Activated CD4-positive, alpha-beta T cell treated with anti-CD3 and anti-CD28 coated beads for 36 hours (primary cell): ENCODE measurements at regions not wholly inside any gene's neighbourhood (a gene's known extent, or its start where the extent isn't known, plus 50 kb on each side); places are given as distances from the start of the nearest gene placed in this dataset.
"Not testable (repeated sequence)": the region's sequence is repeated elsewhere in the genome, so short reads cannot be mapped to it uniquely, and the experiment has no call there.

Source experiments
- ATAC-seq: fragments of 200-7000 bp; cut with Tn5 transposase; one replicate; pipeline ENCODE4 v1.10.0; 2021; ENCODE audit warnings: mild to moderate bottlenecking, moderate library complexity
- CTCF ChIA-PET: fragments of 350-600 bp; sonication (Branson Sonifier 250); formaldehyde crosslinking; loops from one replicate; lab custom pipeline; 2021; ENCODE audit warnings: antibody characterized with exemption; lab: Charles Lee
- POLR2A ChIA-PET: fragments of 350-600 bp; sonication (Branson Sonifier 250); formaldehyde crosslinking; loops from one replicate; lab custom pipeline; 2021; ENCODE audit warnings: antibody characterized with exemption, inconsistent platforms; lab: Charles Lee
- DNase-seq: peaks from one replicate; pipeline ENCODE4 v3.0.0-alpha.2; 2020
- H3K27ac Mint-ChIP-seq: one replicate; pipeline ENCODE4 v1.8.0; 2021; ENCODE audit warnings: mixed read lengths
- H3K27me3 Mint-ChIP-seq: one replicate; pipeline ENCODE4 v1.8.0; 2021; ENCODE audit warnings: mixed read lengths
- H3K36me3 Mint-ChIP-seq: one replicate; pipeline ENCODE4 v1.8.0; 2021; ENCODE audit warnings: low read depth, mixed read lengths
- H3K4me1 Mint-ChIP-seq: one replicate; pipeline ENCODE4 v1.8.0; 2021; ENCODE audit warnings: mixed read lengths
- H3K4me3 Mint-ChIP-seq: one replicate; pipeline ENCODE4 v1.8.0; 2021; ENCODE audit warnings: mild to moderate bottlenecking, moderate library complexity, mixed read lengths
- H3K9me3 Mint-ChIP-seq: one replicate; pipeline ENCODE4 v1.8.0; 2021; ENCODE audit warnings: low read depth, mixed read lengths
- intact Hi-C, 2 experiments: fragments of 100-400 bp; cut with DNase I in 1 of 2; cut with micrococcal nuclease in 1 of 2; formaldehyde crosslinking; loops; one replicate each; pipeline versions ENCODE4 v1.14.2 to v1.15.1; 2022 to 2024; cut with DNase I, micrococcal nuclease

DNA sequence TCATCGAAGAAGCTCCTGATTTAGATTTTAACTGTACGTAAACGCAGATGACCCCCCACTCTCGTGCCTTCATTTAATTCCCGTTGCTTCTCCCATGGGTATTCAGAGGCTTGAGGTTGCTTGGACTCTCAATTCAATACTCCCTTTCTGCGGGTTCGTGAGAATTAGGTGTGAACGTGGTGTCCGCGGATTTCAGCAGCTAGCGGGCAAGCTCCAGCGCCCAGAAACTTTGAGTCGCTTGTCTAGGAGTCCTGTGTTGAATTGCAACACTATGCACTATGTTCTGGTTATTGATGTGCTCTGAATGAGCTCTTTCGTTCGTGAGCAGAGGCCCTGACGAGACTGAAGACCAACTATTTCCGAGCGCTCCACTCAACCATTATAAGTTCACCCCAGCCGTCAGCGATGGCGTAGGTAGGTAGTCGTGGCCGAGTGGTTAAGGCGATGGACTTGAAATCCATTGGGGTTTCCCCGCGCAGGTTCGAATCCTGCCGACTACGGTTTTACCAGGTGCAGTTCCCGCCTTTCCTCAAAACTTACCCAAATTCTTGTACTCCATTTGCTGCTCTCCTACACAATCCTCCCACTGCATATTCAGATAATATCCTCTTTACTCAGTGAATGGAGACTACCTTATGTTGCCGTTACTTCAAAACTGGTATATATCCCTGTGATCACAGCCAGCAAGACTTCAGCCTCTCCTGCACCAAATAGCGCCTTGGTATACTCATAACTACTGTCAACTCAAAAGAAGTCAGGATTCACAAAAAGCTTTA is 72.6 kb upstream of the ZNF184 start:
- H3K27me3 Mint-ChIP-seq = peaks cover 79% of the 10 kb centered on the region
- CTCF ChIA-PET = interaction anchor here (0.5 to 0.9 kb wide), 2 partner anchors 25 to 27 kb away, joined by 3 read pairs; no protein-coding TSS in a partner anchor
- intact Hi-C loops = loop anchor here (1.0 to 5.0 kb wide), 6 partner anchors 47 to 263 kb away; no protein-coding TSS in a partner anchor

DNA sequence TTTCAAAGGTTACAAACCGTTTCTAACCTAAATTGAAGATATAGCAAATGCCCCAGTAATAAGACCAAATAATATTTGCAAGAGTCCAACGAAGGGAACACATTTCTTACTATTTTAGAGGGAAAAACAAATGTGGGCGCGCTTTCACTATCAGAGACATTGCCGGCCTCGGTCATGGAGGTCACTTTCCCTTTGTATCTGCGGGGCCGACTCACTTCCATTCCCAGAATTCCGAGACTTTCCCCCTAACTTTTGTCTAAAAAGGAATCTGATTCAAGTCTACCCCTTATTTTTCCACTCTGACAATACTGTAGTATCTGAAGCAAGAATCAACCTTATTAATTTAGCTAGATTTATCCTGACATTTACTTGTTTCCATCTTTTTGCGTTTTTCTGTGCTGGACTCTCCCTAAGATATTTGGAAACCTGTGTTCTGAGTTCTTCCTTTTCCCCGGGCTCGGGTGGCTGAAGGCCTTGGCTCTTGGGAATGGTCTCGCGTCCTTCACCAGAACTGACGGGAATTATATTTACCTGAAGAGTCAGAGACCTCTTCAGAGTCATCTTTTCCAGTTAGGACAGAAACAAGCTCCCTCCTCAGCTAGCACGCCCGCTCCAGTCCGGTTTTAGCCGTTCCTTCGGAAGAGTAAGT is 71.8 kb upstream of the ZNF184 start:
- Mint-ChIP-seq H3K36me3 (peaks cover 2% of the 10 kb centered on the region), H3K9me3 (peaks cover 11% of the 10 kb centered on the region), H3K4me3 (peak overlapping the region; percentile 63), H3K4me1 (peaks cover 15% of the 10 kb centered on the region), H3K27me3 (peaks cover 78% of the 10 kb centered on the region), H3K27ac (no peak overlapping the region)
- POLR2A ChIA-PET = no interaction called here
- intact Hi-C loops = loop anchor here (1.0 to 5.0 kb wide), 6 partner anchors 48 to 262 kb away; no protein-coding TSS in a partner anchor
- CTCF ChIA-PET = interaction anchor here (0.5 to 0.9 kb wide), 2 partner anchors 25 to 26 kb away, joined by 3 read pairs; no protein-coding TSS in a partner anchor
- ATAC-seq (no peak), DNase-seq (no peak)

More for the DNA sequence above, 72.6 kb upstream of the ZNF184 start:
- POLR2A ChIA-PET = no interaction called here
- ATAC-seq = peak; percentile 71
- peak; percentile 73 for DNase-seq
- Mint-ChIP-seq H3K9me3 (peaks cover 12% of the 10 kb centered on the region), H3K27ac (no peak overlapping the region), H3K4me1 (peaks cover 15% of the 10 kb centered on the region), H3K36me3 (peaks cover 2% of the 10 kb centered on the region), H3K4me3 (peak overlapping the region; percentile 63)

DNA sequence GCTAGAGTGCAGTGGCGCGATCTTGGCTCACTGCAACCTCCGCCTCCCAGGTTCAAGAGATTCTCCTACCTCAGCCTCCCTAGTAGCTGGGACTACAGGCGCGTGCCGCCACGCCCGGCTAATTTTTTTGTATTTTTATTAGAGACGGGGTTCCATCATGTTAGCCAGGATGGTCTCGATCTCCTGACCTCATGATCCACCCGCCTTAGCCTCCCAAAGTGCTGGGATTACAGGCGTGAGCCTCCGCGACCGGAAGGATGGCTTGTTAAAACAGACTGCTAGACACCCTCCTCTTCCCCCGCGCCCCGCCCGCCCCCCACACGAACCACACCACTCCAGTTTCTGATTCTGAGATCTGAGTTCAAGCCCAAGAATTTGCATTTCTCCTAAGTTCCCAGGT is 71.2 kb upstream of the ZNF184 start:
- H3K9me3 Mint-ChIP-seq = peaks cover 11% of the 10 kb centered on the region
- H3K27me3 Mint-ChIP-seq = peaks cover 79% of the 10 kb centered on the region
- POLR2A ChIA-PET, H3K36me3 Mint-ChIP-seq, H3K4me3 Mint-ChIP-seq, ATAC-seq, H3K27ac Mint-ChIP-seq, CTCF ChIA-PET, DNase-seq: not testable (repeated sequence)
- intact Hi-C loops = loop anchor here in 1 of 2 experiments (2.0 kb wide), 2 partner anchors 243 to 253 kb away; no protein-coding TSS in a partner anchor
- H3K4me1 Mint-ChIP-seq = peaks cover 15% of the 10 kb centered on the region

GRCh38 chr6:27542485-27542884 is 69.6 kb upstream of the ZNF184 start:
- no peak overlapping the region for H3K4me3 Mint-ChIP-seq
- H3K27ac Mint-ChIP-seq = no peak overlapping the region
- ChIA-PET CTCF (no interaction called here), POLR2A (no interaction called here)
- H3K4me1 Mint-ChIP-seq = peaks cover 11% of the 10 kb centered on the region
- ATAC-seq (no peak), DNase-seq (no peak)
- H3K27me3 Mint-ChIP-seq = peaks cover 75% of the 10 kb centered on the region
- intact Hi-C loops = no loop called here
- peaks cover 2% of the 10 kb centered on the region for H3K36me3 Mint-ChIP-seq
- peaks cover 11% of the 10 kb centered on the region for H3K9me3 Mint-ChIP-seq

DNA sequence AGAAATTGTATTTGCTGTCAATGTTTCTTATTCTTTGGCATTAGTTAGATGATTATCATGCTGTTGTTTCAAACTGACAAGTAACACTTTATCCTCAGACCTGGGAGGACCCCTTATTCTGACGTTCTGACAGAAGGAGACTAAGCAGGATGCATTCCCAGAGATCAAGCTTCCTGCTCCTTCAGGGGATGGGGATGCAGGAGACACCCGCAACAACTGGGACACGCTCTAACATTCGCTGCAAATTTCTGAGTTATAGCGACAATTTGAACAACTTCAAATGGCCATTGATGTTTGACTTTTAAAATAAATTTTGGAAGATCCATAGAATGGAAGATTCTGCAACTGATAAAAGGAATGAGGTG is 69.0 kb upstream of the ZNF184 start:
- Mint-ChIP-seq H3K4me3 (no peak overlapping the region), H3K27ac (no peak overlapping the region), H3K4me1 (peaks cover 11% of the 10 kb centered on the region), H3K9me3 (peaks cover 11% of the 10 kb centered on the region), H3K36me3 (no peaks in the 10 kb centered on the region), H3K27me3 (peaks cover 73% of the 10 kb centered on the region)
- ATAC-seq (no peak), DNase-seq (no peak)
- ChIA-PET CTCF (no interaction called here), POLR2A (no interaction called here)
- intact Hi-C loops = no loop called here

GRCh38 chr6:27541212-27541932 is 68.5 kb upstream of the ZNF184 start:
- Mint-ChIP-seq H3K9me3 (peaks cover 6% of the 10 kb centered on the region), H3K4me3 (no peak overlapping the region), H3K36me3 (no peaks in the 10 kb centered on the region), H3K27me3 (peaks cover 69% of the 10 kb centered on the region), H3K27ac (no peak overlapping the region), H3K4me1 (peaks cover 11% of the 10 kb centered on the region)
- POLR2A ChIA-PET = no interaction called here
- DNase-seq (peak; percentile 45), ATAC-seq (no peak)
- intact Hi-C loops = no loop called here
- CTCF ChIA-PET = no interaction called here

DNA sequence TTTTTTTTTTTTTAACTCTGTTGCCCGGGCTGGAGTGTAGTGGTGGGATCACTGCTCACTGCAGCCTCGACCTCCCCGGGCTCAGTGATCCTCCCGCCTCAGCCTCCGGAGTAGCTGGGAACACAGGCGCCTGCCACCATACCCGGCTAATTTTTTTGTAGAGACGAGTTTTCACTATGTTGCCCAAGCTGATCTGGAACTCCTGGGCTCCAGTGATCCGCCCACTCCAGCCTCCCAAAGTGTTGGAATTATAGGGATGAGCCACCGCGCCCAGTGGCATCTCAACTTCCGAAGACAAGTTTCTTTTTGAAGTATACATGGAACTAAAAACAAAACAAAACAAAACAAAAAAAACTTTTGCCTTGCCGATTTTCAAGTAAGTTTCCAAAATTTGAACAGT is 66.6 kb upstream of the ZNF184 start:
- H3K36me3 Mint-ChIP-seq = no peaks in the 10 kb centered on the region
- H3K27me3 Mint-ChIP-seq = peaks cover 55% of the 10 kb centered on the region
- no peak for DNase-seq
- H3K4me3 Mint-ChIP-seq = no peak overlapping the region
- peaks cover under 1% of the 10 kb centered on the region for H3K4me1 Mint-ChIP-seq
- CTCF ChIA-PET = interaction anchor here (0.6 to 1.4 kb wide), 2 partner anchors 30 to 70 kb away, joined by 3 to 5 read pairs; no protein-coding TSS in a partner anchor
- POLR2A ChIA-PET = no interaction called here
- H3K9me3 Mint-ChIP-seq = no peaks in the 10 kb centered on the region
- H3K27ac Mint-ChIP-seq = no peak overlapping the region
- intact Hi-C loops = loop anchor here in 1 of 2 experiments (5.0 kb wide), 1 partner anchor 33 kb away; no protein-coding TSS in a partner anchor
- no peak for ATAC-seq

- Mint-ChIP-seq H3K4me1 (no peaks in the 10 kb centered on the region), H3K36me3 (no peaks in the 10 kb centered on the region), H3K9me3 (no peaks in the 10 kb centered on the region), H3K4me3 (no peak overlapping the region), H3K27me3 (peaks cover 30% of the 10 kb centered on the region), H3K27ac (no peak overlapping the region)
- ATAC-seq (no peak), DNase-seq (no peak)
- ChIA-PET CTCF (interaction anchor here (1.1 kb wide), 1 partner anchor 29 kb away, joined by 3 read pairs; no protein-coding TSS in a partner anchor), POLR2A (no interaction called here)
- intact Hi-C loops = no loop called here
Measured at GRCh38 chr6:27532820-27533538, 60.1 kb upstream of the ZNF184 start.

DNA sequence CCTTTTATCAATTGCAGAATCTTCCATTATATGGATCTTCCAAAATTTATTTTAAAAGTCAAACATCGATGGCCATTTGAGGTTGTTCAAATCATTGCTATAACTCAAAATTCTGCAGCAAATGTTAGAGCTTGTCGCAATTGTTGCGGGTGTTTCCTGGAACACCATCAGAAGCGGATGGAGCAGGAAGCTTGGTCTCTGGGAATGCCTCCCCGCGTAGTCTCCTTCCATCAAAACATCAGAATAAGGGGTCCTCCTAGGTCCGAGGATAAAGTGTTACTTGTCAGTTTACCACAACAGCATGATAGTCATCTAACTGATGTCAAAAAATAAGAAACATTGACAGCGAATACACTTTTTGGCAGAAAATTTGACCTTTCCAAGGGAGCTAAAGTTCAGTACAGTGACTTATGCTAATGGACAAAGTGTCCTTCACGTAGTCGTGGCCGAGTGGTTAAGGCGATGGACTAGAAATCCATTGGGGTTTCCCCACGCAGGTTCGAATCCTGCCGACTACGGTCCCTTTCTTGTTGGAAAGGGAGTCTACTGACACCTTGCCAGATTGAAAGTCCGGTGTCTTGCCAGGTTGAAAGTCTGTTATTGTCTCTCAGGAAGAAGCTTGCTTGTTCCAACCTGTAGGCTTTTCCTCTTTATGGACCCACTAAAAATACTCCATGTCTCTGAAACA is 59.0 kb upstream of the ZNF184 start:
- no peak for DNase-seq
- CTCF ChIA-PET = interaction anchor here (0.6 kb wide), 1 partner anchor 1356 kb away, joined by 3 read pairs; no protein-coding TSS in a partner anchor
- no peak for ATAC-seq
- POLR2A ChIA-PET = no interaction called here
- intact Hi-C loops = no loop called here
- peaks cover 27% of the 10 kb centered on the region for H3K27me3 Mint-ChIP-seq
- no peak overlapping the region for H3K4me3 Mint-ChIP-seq
- H3K36me3 Mint-ChIP-seq = no peaks in the 10 kb centered on the region
- no peak overlapping the region for H3K27ac Mint-ChIP-seq
- H3K4me1 Mint-ChIP-seq = no peaks in the 10 kb centered on the region
- H3K9me3 Mint-ChIP-seq = no peaks in the 10 kb centered on the region

- H3K4me3 Mint-ChIP-seq, H3K4me1 Mint-ChIP-seq, H3K9me3 Mint-ChIP-seq, ATAC-seq, H3K36me3 Mint-ChIP-seq, DNase-seq, CTCF ChIA-PET, POLR2A ChIA-PET, intact Hi-C loops, H3K27ac Mint-ChIP-seq: not testable (repeated sequence)
- peaks cover 22% of the 10 kb centered on the region for H3K27me3 Mint-ChIP-seq
Measured at GRCh38 chr6:27529796-27530195, 56.9 kb upstream of the ZNF184 start.
